GM12878 (cell line): ENCODE measurements at regions not wholly inside any gene's neighbourhood (a gene's known extent, or its start where the extent isn't known, plus 50 kb on each side); places are given as distances from the start of the nearest gene placed in this dataset.

Experiments used
- ATAC-seq: fragments of 200-7000 bp; cut with Tn5 transposase; 3 replicates; pipeline ENCODE4 v1.9.1; 2020; ENCODE audit warnings: mild to moderate bottlenecking, moderate library complexity
- BruUV-seq: library from RNA; stranded (reverse); fragments of 400-500 nt; replicated peaks from 2 replicates; lab custom pipeline; 2021; lab: Mats Ljungman, UMichigan
- CTCF ChIA-PET: fragments of 300-600 bp; sonication (Branson Sonifier 250); formaldehyde crosslinking; extraction: SDS; loops from one replicate; lab custom pipeline; 2021; ENCODE audit warnings: inconsistent platforms; lab: Yijun Ruan, JAX
- POLR2A ChIA-PET: fragments of 350-600 bp; formaldehyde crosslinking; extraction: SDS; loops from one replicate; lab custom pipeline; 2021; ENCODE audit warnings: inconsistent platforms; lab: Charles Lee
- RAD21 ChIA-PET: fragments of 300-600 bp; sonication (Branson Sonifier 250); formaldehyde crosslinking; loops from one replicate; lab custom pipeline; 2023; ENCODE audit warnings: antibody characterized with exemption; ENCODE audit not compliant: unreplicated experiment; lab: Charles Lee
- SMC1A ChIA-PET: fragments of 300-600 bp; sonication (Branson Sonifier 250); formaldehyde crosslinking; loops from one replicate; lab custom pipeline; 2023; ENCODE audit not compliant: unreplicated experiment, uncharacterized antibody; lab: Charles Lee
- DNase-seq: peaks from one replicate; pipeline ENCODE4 v3.0.0-alpha.2; 2011; ENCODE audit warnings: low read depth, low spot score
- FAIRE-seq: peaks from 3 replicates; lab custom pipeline; 2011; peaks lifted over from hg19 to GRCh38; lab: Jason Lieb, UNC
- H2AFZ ChIP-seq: 2 replicates; pipeline ENCODE4 v1.6.0; 2011; ENCODE audit warnings: low read depth, low read length, control low read depth; ENCODE audit not compliant: control insufficient read depth
- H3K27ac ChIP-seq: 2 replicates; pipeline ENCODE4 v1.5.1; 2011; ENCODE audit warnings: control low read depth; ENCODE audit not compliant: control insufficient read depth, insufficient read depth
- H3K27me3 ChIP-seq, 2 experiments: replicated peaks in 1 of 2; 2 replicates each; pipeline versions ENCODE4 v1.6.0 to v1.6.1; 2011; ENCODE audit warnings: low read length in 1 of 2; ENCODE audit not compliant: control insufficient read depth in 2 of 2, insufficient read depth in 2 of 2
- H3K36me3 ChIP-seq, 2 experiments: 2 replicates each; pipeline ENCODE4 v1.5.1; 2011; ENCODE audit warnings: low read length in 1 of 2; ENCODE audit not compliant: control insufficient read depth in 2 of 2, insufficient read depth in 2 of 2
- H3K4me1 ChIP-seq: 2 replicates; pipeline ENCODE4 v1.6.1; 2011; ENCODE audit warnings: mild to moderate bottlenecking, low read length, moderate library complexity, mixed read lengths; ENCODE audit not compliant: control insufficient read depth, insufficient read depth
- H3K4me2 ChIP-seq: 2 replicates; pipeline ENCODE4 v1.6.0; 2011; ENCODE audit warnings: control low read depth; ENCODE audit not compliant: control insufficient read depth, insufficient read depth
- H3K4me3 ChIP-seq: fragments of 200-600 bp; sonication (generic); 2 replicates; pipeline ENCODE4 v1.5.1; 2016
- H3K79me2 ChIP-seq: 2 replicates; pipeline ENCODE4 v1.6.0; 2011; ENCODE audit warnings: low read length; ENCODE audit not compliant: control insufficient read depth, insufficient read depth
- H3K9ac ChIP-seq: 2 replicates; pipeline ENCODE4 v1.8.0; 2011; ENCODE audit warnings: low read length, control low read depth, mixed read lengths; ENCODE audit not compliant: control insufficient read depth, insufficient read depth
- H3K9me3 ChIP-seq: replicated peaks from 3 replicates; pipeline ENCODE4 v1.5.1; 2011; ENCODE audit warnings: mild to moderate bottlenecking, low read length; ENCODE audit not compliant: control insufficient read depth, insufficient read depth
- H4K20me1 ChIP-seq: 2 replicates; pipeline ENCODE4 v1.6.0; 2011; ENCODE audit not compliant: control insufficient read depth, insufficient read depth
- CBX3 ChIP-seq: fragments of 200-600 bp; sonication (generic); IDR thresholded peaks from 2 replicates; pipeline ENCODE4 v1.6.1; 2016; ENCODE audit warnings: low read depth, borderline replicate concordance
- ESRRA ChIP-seq: IDR thresholded peaks from 2 replicates; pipeline ENCODE4 v1.6.1; 2012; ENCODE audit warnings: mild to moderate bottlenecking, low read length, improper control_type of control experiment
- IRF4 ChIP-seq: IDR thresholded peaks from 2 replicates; pipeline ENCODE4 v1.6.1; 2011; ENCODE audit warnings: low read depth, low read length
- MLLT1 ChIP-seq: fragments of 450-650 bp; IDR thresholded peaks from 2 replicates; pipeline ENCODE4 v1.6.1; 2016; ENCODE audit warnings: mild to moderate bottlenecking
- MYC ChIP-seq: IDR thresholded peaks from 2 replicates; pipeline ENCODE4 v1.6.1; 2011; ENCODE audit warnings: mild to moderate bottlenecking, low read length, moderate library complexity, inconsistent platforms; ENCODE audit not compliant: insufficient read depth, insufficient replicate concordance, insufficient read length, severe bottlenecking
- POLR2AphosphoS5 ChIP-seq: IDR thresholded peaks from 2 replicates; pipeline ENCODE4 v1.6.1; 2011; ENCODE audit warnings: mild to moderate bottlenecking, low read length, inconsistent platforms
- REST ChIP-seq: IDR thresholded peaks from 2 replicates; pipeline ENCODE4 v1.6.1; 2012; ENCODE audit warnings: mild to moderate bottlenecking, low read depth, low read length
- RFX5 ChIP-seq: IDR thresholded peaks from 2 replicates; pipeline ENCODE4 v1.6.1; 2011; ENCODE audit warnings: low read depth, low read length, improper control_type of control experiment
- WGBS: methylation state at CpG from one replicate; pipeline ENCODE4 v1.1.6; 2016; ENCODE audit warnings: low lambda C conversion rate; ENCODE audit not compliant: insufficient replicate concordance, insufficient coverage; ENCODE audit errors: missing lambda C conversion rate; 5-methylcytosine and 5-hydroxymethylcytosine counted together
- in situ Hi-C: fragments of 300-500 bp; cut with MboI; formaldehyde crosslinking; loops from 9 replicates; pipeline ENCODE4 v1.14.3; 2018; ENCODE audit warnings: mixed read lengths
- intact Hi-C: fragments of 100-400 bp; cut with micrococcal nuclease; formaldehyde crosslinking; loops from one replicate; pipeline ENCODE4 v1.14.2; 2022; ENCODE audit not compliant: unreplicated experiment
- TF ChIP-seq, protein P1 (sequence below): fragments of 450-650 bp; IDR thresholded peaks from 2 replicates; pipeline ENCODE4 v1.6.1; 2018; ENCODE audit warnings: mild to moderate bottlenecking, low read depth, moderate library complexity; ENCODE audit not compliant: partially characterized antibody
- TF ChIP-seq, protein P2 (sequence below): IDR thresholded peaks from 2 replicates; pipeline ENCODE4 v1.6.1; 2012; ENCODE audit warnings: improper control_type of control experiment, low read depth, low read length; ENCODE audit not compliant: insufficient replicate concordance

- TF ChIP-seq REST (no peak), CBX3 (no peak), RFX5 (no peak), MLLT1 (no peak)
Observed at GRCh38 chr1:203968761-203969160, 104.2 kb upstream of the SOX13 start (continued).

GRCh38 chr1:203969846-203970245 is 103.1 kb upstream of the SOX13 start:
- H4K20me1 ChIP-seq = no peaks in the 10 kb centered on the region
- H3K4me1 ChIP-seq = no peaks in the 10 kb centered on the region
- H3K27me3 ChIP-seq = no peaks in the 10 kb centered on the region
- H3K27ac ChIP-seq = no peak overlapping the region
- H3K4me3 ChIP-seq = no peak overlapping the region
- SMC1A ChIA-PET = no interaction called here
- no peaks in the 10 kb centered on the region; the same call in 2 of the 3 replicates for H3K9me3 ChIP-seq
- H3K4me2 ChIP-seq = no peak overlapping the region
- RAD21 ChIA-PET = no interaction called here
- POLR2A ChIA-PET = no interaction called here
- H2AFZ ChIP-seq = no peak overlapping the region
- no peak for FAIRE-seq
- H3K79me2 ChIP-seq = no peaks in the 10 kb centered on the region
- intact Hi-C loops (no loop called here), in situ Hi-C loops (no loop called here)
- ATAC-seq = no peak
- CTCF ChIA-PET = no interaction called here
- no peak overlapping the region for H3K9ac ChIP-seq
- no TSS peak for BruUV-seq
- H3K36me3 ChIP-seq = no peaks in the 10 kb centered on the region
- DNase-seq = no peak
- 67% methylated on average over 3 of the region's 3 CpGs for WGBS
- TF ChIP-seq, protein P1, sequence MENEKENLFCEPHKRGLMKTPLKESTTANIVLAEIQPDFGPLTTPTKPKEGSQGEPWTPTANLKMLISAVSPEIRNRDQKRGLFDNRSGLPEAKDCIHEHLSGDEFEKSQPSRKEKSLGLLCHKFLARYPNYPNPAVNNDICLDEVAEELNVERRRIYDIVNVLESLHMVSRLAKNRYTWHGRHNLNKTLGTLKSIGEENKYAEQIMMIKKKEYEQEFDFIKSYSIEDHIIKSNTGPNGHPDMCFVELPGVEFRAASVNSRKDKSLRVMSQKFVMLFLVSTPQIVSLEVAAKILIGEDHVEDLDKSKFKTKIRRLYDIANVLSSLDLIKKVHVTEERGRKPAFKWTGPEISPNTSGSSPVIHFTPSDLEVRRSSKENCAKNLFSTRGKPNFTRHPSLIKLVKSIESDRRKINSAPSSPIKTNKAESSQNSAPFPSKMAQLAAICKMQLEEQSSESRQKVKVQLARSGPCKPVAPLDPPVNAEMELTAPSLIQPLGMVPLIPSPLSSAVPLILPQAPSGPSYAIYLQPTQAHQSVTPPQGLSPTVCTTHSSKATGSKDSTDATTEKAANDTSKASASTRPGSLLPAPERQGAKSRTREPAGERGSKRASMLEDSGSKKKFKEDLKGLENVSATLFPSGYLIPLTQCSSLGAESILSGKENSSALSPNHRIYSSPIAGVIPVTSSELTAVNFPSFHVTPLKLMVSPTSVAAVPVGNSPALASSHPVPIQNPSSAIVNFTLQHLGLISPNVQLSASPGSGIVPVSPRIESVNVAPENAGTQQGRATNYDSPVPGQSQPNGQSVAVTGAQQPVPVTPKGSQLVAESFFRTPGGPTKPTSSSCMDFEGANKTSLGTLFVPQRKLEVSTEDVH = no peak
- TF ChIP-seq, protein P2, sequence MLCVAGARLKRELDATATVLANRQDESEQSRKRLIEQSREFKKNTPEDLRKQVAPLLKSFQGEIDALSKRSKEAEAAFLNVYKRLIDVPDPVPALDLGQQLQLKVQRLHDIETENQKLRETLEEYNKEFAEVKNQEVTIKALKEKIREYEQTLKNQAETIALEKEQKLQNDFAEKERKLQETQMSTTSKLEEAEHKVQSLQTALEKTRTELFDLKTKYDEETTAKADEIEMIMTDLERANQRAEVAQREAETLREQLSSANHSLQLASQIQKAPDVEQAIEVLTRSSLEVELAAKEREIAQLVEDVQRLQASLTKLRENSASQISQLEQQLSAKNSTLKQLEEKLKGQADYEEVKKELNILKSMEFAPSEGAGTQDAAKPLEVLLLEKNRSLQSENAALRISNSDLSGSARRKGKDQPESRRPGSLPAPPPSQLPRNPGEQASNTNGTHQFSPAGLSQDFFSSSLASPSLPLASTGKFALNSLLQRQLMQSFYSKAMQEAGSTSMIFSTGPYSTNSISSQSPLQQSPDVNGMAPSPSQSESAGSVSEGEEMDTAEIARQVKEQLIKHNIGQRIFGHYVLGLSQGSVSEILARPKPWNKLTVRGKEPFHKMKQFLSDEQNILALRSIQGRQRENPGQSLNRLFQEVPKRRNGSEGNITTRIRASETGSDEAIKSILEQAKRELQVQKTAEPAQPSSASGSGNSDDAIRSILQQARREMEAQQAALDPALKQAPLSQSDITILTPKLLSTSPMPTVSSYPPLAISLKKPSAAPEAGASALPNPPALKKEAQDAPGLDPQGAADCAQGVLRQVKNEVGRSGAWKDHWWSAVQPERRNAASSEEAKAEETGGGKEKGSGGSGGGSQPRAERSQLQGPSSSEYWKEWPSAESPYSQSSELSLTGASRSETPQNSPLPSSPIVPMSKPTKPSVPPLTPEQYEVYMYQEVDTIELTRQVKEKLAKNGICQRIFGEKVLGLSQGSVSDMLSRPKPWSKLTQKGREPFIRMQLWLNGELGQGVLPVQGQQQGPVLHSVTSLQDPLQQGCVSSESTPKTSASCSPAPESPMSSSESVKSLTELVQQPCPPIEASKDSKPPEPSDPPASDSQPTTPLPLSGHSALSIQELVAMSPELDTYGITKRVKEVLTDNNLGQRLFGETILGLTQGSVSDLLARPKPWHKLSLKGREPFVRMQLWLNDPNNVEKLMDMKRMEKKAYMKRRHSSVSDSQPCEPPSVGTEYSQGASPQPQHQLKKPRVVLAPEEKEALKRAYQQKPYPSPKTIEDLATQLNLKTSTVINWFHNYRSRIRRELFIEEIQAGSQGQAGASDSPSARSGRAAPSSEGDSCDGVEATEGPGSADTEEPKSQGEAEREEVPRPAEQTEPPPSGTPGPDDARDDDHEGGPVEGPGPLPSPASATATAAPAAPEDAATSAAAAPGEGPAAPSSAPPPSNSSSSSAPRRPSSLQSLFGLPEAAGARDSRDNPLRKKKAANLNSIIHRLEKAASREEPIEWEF = no peak
- no peak for TF ChIP-seq MYC
- TF ChIP-seq POLR2AphosphoS5 = no peak
- TF ChIP-seq IRF4 = no peak
- no peak for TF ChIP-seq ESRRA
